ENCODE measurements at regions not wholly inside any gene's neighbourhood (a gene's known extent, or its start where the extent isn't known, plus 50 kb on each side); places are given as distances from the start of the nearest gene placed in this dataset.

GRCh38 chr16:77090062-77090461, 100.9 kb upstream of the MON1B start:
- no peak for TF ChIP-seq EZH2 (IDR thresholded peaks at IDR 0.05; ENCODE audit: insufficient read depth, poor library complexity, severe bottlenecking)
- no peak for TF ChIP-seq EZH2phosphoT487 (IDR thresholded peaks at IDR 0.05; ENCODE audit: insufficient read depth, low read depth)
